Stimulated activated CD8-positive, alpha-beta memory T cell treated with anti-CD3 and anti-CD28 coated beads, Interleukin-4, amount 100 ng/mL, for 48 hours (primary cell): ENCODE measurements at regions not wholly inside any gene's neighbourhood (a gene's known extent, or its start where the extent isn't known, plus 50 kb on each side); places are given as distances from the start of the nearest gene placed in this dataset.
"Not testable (repeated sequence)": the region's sequence is repeated elsewhere in the genome, so short reads cannot be mapped to it uniquely, and the experiment has no call there.

ENCODE experiments used
- DNase-seq: peaks from one replicate; pipeline ENCODE4 v3.0.0-alpha.2; 2020

DNA sequence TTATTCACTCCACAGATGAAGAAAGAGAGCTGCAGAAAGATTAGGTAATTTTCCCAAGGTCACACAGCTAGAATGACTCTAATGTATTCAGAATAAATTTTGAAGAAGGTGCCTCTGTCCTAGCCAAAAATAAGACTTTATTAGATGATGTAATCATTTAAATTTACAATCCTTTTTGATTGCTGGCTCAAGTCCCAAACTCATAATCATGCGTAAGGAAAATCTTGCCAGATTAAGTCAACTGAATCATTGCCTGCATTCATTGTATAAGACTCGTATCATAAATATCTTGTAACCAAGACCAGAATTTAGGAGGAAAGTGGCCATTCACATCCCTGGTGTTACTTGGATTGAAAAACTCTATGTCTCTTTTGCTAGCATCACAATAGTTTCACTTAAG is 53.1 kb upstream of the STK39 start:
- no peak for DNase-seq

- no peak for DNase-seq
These were observed 56.8 kb upstream of the STK39 start for GRCh38 chr2:168304024-168304681.

- no peak for DNase-seq
These were observed 60.0 kb upstream of the STK39 start for GRCh38 chr2:168307379-168307778.

DNA sequence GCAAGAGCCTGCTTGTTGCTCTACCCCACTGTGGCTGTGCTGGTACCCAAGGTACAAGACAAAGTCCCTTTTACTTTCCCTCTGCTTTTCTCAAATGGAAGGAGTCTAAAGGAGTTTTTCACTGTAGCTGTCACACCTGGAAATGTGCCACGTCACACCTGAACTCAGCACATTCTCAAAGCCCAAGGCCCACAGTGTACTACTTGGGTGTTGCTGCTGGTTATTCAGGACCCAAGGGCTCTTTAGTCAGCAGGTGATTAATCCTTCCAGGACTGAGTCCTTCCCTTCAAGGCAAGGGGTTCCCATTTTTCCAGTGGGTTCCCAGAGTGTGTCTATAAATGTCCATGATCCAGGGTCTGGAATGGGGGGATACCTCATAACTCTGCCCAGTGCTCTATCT is 63.2 kb upstream of the STK39 start:
- no peak for DNase-seq

GRCh38 chr2:168311261-168311910 is 64.0 kb upstream of the STK39 start:
- DNase-seq = no peak

- DNase-seq = no peak
These were observed 64.8 kb upstream of the STK39 start for GRCh38 chr2:168312036-168312822.

GRCh38 chr2:168314236-168314635 is 66.8 kb upstream of the STK39 start:
- no peak for DNase-seq

DNA sequence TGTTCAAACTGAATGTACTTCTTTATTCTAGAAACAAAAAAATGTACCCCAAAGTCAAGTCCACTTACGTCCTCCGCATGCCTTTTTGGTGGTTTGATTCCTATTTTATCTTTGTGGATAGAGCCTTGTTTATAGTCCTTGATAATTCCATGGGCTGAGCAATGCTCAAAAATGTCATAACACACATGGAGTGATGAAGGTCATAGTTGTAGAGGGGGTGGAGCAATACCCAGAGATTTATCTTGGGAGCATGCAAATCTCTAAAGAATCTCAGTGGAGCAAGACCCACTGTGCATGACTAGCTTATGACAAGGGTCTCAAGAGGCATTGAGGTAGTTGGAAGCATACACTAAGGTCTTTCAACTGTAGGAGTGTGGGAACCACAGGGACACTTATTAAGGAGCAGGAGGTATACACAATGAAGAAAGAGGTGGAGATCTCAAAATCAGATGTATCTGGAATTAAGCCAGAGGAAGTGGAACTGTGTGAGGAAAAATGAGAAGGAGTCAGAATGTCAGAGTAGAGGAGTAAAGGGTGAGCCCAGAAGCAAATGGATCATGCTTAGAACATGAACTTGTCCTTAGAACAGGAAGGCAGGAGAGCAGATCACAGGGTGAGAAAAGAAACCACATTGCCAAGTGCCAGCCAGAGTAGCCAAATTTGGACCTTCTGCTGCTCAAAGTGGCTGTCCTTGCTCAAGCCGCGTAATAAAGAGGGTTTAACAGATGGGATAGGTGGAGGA is 68.1 kb upstream of the STK39 start:
- DNase-seq = no peak

DNA sequence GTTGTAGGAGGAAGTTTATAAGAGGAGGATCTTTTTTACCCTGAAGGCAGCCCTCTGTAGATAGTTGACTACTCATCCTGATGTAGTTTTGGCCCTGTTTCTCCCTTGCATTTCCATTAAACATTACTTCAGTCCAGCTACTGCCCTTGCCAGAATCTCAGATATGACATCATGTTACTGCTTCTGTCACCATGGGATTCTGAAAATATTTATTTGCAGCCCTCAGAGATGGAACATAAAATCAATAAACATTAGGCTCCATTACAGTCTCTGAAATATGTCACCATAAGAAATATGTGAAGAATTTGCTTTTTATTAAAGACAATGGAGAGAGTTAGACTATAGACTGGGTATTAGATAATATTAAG is 68.7 kb upstream of the STK39 start:
- DNase-seq = no peak

DNA sequence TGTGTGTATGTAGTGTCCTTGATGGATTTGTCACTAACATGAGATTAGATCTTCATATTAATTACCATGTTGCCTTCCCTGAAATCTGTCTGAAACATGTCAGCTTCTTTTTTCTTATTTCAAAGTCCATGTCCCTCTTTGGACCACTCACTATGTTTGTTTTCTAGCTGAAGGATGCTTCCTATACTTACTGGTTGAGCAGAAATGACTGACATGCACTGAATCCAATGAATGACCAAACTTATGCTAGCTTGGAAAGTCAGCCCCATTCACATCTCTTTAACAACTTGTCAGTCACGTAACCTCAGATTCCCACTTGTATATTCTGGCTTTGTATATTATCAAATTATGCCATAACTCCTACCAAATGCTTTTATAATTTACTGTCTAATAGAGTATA is 69.9 kb upstream of the STK39 start:
- no peak for DNase-seq

DNA sequence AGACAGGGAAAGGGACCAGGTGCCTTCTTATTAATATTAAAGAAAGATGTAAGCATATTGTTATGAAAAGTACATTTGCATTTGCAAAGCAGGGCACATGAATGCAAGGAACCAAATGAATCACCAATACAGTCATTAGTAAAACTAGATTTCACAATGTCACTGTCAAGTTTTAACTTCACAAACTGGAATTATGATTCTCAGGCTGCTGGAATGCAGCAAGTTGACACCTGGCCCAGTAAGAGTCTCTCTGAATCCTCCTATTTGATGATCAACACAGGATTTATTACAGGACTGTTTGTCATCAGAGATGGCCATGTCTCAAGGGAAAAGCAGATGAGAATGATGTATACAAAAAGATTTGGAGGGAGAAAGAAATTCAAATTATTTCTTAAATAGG is 72.9 kb upstream of the STK39 start:
- no peak for DNase-seq

- no peak for DNase-seq
These were observed 75.1 kb upstream of the STK39 start for GRCh38 chr2:168322325-168323007.

DNA sequence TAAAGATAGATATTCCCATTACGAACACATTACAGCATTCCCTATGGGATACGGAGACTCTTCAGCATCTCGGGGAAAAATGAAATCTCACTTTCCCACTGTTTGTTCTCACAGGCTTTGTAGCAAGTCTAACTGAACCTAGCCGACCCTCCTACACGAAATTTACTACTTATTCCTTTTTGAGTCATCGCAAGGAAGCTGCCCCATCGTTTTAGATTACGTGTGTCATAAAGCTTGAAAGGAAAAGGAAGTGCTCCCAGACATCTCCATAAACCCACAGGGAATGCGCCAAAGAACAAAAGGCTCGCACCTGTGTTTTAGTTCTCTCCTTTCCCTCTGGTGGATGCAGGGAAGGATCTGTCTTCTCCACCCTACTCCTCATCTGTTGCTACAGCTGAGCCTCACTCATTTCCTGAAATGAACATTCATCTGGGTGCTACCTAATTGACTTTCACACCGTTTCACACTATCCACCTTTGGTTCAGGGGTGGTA is 76.2 kb upstream of the STK39 start:
- DNase-seq = no peak

DNA sequence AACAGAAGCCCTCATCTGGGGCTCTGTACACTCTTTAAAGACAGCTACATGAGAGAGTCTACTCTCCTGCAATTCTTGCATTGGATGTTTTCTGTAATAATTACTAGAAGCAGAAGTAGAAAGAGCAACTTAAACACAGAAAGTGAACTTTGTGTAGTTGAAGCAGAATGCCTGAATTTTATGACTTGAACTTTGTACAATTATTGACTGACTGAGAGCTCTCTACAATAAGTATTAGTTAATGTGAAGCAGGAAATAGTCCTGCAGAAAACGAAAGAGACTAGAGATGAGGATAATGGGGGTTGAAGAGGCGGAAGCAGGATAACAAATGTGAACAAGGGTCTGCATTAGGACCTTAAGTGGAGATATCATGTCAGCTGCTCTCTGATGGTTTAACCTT is 79.2 kb upstream of the STK39 start:
- DNase-seq = no peak

GRCh38 chr2:168327328-168327727 is 79.9 kb upstream of the STK39 start:
- no peak for DNase-seq

DNA sequence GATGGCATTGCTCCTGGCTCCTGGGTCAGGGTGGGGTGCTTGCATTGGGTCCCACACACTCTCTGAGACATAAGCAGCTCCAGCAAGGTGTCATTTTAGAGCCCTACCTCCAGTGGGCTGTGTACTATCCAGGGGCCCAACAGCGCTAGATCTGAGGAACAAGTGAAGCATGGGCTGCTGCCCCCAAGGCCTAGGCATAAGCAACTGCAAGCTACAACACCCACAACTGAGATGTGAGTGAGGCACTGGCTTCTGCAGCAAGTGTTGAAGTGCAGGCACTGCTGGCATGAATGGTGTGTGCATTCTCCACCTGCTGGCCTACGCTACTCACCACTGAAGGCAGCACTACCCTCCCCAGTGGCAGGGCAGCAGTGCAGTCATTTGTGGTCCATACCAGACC is 81.0 kb upstream of the STK39 start:
- DNase-seq = no peak

DNA sequence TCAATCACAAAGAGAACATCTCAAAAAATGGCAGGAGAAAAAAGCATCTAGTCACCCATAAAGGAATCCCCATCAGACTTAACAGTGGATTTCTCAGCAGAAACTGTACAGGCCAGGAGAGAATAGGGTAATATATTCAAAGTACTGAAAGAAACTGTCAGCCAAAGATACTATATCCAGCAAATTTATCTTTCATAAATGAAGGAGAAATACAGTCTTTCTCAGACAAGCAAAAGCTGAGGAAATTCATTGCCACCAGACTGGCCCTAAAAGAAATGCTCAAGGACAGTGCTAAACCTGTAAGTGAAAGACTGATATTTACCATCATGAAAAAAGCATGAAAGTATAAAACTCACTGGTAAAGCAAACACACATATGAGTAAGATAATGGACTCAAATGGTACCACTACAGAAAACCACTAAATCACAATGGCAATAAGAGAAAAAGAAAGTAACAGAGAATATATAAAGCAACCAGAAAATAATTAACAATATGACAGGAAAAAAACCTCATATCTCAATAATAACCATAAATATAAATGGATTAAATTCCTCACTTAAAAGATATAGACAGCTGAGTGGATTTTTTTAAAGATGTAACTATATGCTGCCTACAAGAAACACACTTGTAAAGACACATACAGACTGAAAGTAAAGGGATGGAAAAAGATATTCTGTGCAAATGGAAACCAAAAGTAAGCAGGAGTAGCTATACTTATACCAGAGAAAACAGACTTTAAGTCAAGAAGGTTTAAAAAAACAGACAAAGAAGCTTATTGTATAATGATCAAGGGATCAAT is 83.4 kb upstream of the STK39 start:
- DNase-seq = no peak

- not testable (repeated sequence) for DNase-seq
These were observed 87.9 kb upstream of the STK39 start for GRCh38 chr2:168335254-168335653.

- peak; percentile 59 for DNase-seq
These were observed 89.5 kb upstream of the STK39 start for GRCh38 chr2:168336786-168337388.

DNA sequence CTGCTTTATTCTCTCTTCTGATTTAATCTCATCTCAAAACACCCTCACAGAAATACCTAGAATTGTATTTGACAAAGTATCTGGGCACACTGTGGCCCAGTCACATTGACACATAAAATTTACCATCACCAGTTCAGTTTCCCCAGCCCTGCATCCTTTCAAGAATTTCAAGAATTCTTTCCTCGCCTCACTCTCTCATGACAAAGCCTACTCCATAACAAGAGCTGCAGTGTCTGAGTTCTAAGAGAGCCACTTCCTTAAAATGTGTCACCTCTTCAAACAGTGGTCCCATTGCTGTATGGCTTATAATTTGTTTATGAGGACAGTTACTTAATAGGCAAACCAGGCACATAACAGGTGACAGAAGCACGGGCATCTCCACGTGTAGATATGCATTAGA is 90.9 kb upstream of the STK39 start:
- no peak for DNase-seq

- no peak for DNase-seq
These were observed 91.5 kb upstream of the STK39 start for GRCh38 chr2:168338803-168339437.
